HG03575 (cell line): ENCODE measurements at regions not wholly inside any gene's neighbourhood (a gene's known extent, or its start where the extent isn't known, plus 50 kb on each side); places are given as distances from the start of the nearest gene placed in this dataset.

ENCODE experiments used
- ATAC-seq: cut with Tn5 transposase; IDR thresholded peaks from one replicate; pipeline ENCODE4 v1.9.1; 2021; ENCODE audit not compliant: unreplicated experiment, insufficient number of reproducible peaks, low FRiP score; ENCODE audit errors: extremely low read depth

- no peak for ATAC-seq
Observed at GRCh38 chr15:69978603-69979002, 119.1 kb downstream of the TLE3 start.

- ATAC-seq, result no peak
Observed at GRCh38 chr15:69979262-69979661, 118.5 kb downstream of the TLE3 start.

GRCh38 chr15:69979783-69980182, 117.9 kb downstream of the TLE3 start:
- peak; percentile 49 for ATAC-seq

GRCh38 chr15:69980341-69981059, 117.2 kb downstream of the TLE3 start:
- ATAC-seq, result peak; percentile 6

GRCh38 chr15:69982037-69982436, 115.7 kb downstream of the TLE3 start:
- no peak for ATAC-seq

- no peak for ATAC-seq
Observed at GRCh38 chr15:69983696-69984265, 113.9 kb downstream of the TLE3 start.

- ATAC-seq, result no peak
Observed at GRCh38 chr15:69987492-69988489, 109.9 kb downstream of the TLE3 start.

- ATAC-seq, result no peak
Observed at GRCh38 chr15:69988541-69989225, 109.0 kb downstream of the TLE3 start.

GRCh38 chr15:69990566-69991421, 106.9 kb downstream of the TLE3 start:
- no peak for ATAC-seq

GRCh38 chr15:69991551-69991980, 106.2 kb downstream of the TLE3 start:
- ATAC-seq, result no peak

- ATAC-seq, result no peak
Observed at GRCh38 chr15:69992348-69992747, 105.4 kb downstream of the TLE3 start.

GRCh38 chr15:69994429-69995205, 103.1 kb downstream of the TLE3 start:
- ATAC-seq, result no peak

GRCh38 chr15:69996321-69997160, 101.2 kb downstream of the TLE3 start:
- no peak for ATAC-seq

GRCh38 chr15:69997161-69997485, 100.6 kb downstream of the TLE3 start:
- ATAC-seq, result no peak
